Bronchial epithelial cell (primary cell): ENCODE measurements at regions not wholly inside any gene's neighbourhood (a gene's known extent, or its start where the extent isn't known, plus 50 kb on each side); places are given as distances from the start of the nearest gene placed in this dataset.

Experiments used
- DNase-seq: peaks from one replicate; pipeline ENCODE4 v3.0.0-alpha.2; 2010; ENCODE audit warnings: low read depth
- FAIRE-seq: peaks from 2 replicates; lab custom pipeline; 2011; peaks lifted over from hg19 to GRCh38; lab: Jason Lieb, UNC
- H3K27me3 ChIP-seq: 2 replicates; pipeline ENCODE4 v1.5.1; 2011; ENCODE audit warnings: low read length; ENCODE audit not compliant: control insufficient read depth, insufficient read depth
- H3K36me3 ChIP-seq: 2 replicates; pipeline ENCODE4 v1.5.1; 2011; ENCODE audit warnings: low read length; ENCODE audit not compliant: control insufficient read depth, insufficient read depth
- H3K4me3 ChIP-seq: 2 replicates; pipeline ENCODE4 v1.5.1; 2011; ENCODE audit warnings: mild to moderate bottlenecking, low read depth, low read length, control low read depth
- TF ChIP-seq, protein P1 (sequence below): IDR thresholded peaks from 2 replicates; pipeline ENCODE4 v1.5.1; 2011; ENCODE audit warnings: mild to moderate bottlenecking, moderate library complexity, low read length, control low read depth, inconsistent platforms; ENCODE audit not compliant: insufficient read depth, severe bottlenecking

DNA sequence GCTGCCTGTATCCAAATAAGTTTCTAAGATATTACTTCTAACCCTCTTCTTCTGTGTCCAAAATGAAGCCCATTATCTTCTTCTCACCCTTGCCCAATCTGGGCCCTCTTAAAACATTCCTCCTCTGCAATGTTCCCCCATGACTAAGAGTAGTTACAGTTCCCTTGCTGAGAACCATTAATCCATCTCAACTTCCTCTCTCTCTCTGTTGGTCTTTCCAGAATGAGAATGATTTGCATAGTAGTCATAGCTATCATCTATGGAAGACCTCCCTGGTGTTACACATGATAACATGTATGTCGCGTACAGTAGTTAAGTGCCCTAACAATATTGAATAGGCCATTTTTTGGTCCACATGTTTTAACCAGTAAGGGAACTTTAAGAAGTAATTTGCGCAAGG, 177.9 kb downstream of the ANXA2 start:
- Histone ChIP-seq H3K27me3 (peaks cover 3% of the 10 kb centered on the region), H3K36me3 (no peaks in the 10 kb centered on the region), H3K4me3 (no peak overlapping the region)
- FAIRE-seq: no peak
- DNase-seq: no peak
- TF ChIP-seq, protein P1, sequence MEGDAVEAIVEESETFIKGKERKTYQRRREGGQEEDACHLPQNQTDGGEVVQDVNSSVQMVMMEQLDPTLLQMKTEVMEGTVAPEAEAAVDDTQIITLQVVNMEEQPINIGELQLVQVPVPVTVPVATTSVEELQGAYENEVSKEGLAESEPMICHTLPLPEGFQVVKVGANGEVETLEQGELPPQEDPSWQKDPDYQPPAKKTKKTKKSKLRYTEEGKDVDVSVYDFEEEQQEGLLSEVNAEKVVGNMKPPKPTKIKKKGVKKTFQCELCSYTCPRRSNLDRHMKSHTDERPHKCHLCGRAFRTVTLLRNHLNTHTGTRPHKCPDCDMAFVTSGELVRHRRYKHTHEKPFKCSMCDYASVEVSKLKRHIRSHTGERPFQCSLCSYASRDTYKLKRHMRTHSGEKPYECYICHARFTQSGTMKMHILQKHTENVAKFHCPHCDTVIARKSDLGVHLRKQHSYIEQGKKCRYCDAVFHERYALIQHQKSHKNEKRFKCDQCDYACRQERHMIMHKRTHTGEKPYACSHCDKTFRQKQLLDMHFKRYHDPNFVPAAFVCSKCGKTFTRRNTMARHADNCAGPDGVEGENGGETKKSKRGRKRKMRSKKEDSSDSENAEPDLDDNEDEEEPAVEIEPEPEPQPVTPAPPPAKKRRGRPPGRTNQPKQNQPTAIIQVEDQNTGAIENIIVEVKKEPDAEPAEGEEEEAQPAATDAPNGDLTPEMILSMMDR: no peak

DNA sequence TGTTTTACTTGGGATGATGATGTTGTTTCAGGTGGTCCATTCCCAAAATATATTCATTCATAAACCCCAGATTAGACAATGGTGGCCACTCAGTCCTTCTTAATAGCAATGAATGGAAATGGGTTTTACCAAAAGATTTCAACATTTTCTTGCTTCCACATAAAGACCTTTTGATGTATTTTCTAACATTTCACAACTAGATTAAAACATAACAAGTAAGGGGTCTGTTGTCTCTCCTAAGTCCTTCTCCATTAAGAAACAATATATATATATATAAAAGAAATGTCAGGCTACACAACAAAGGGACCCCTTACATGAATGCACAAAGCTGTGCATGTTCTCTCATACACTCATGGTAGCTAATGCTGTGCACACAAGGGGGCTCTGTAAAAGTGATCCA, 176.4 kb downstream of the ANXA2 start:
- TF ChIP-seq, protein P1: no peak
- no peak for FAIRE-seq
- Histone ChIP-seq H3K27me3 (peaks cover 8% of the 10 kb centered on the region), H3K36me3 (no peaks in the 10 kb centered on the region), H3K4me3 (no peak overlapping the region)
- no peak for DNase-seq

DNA sequence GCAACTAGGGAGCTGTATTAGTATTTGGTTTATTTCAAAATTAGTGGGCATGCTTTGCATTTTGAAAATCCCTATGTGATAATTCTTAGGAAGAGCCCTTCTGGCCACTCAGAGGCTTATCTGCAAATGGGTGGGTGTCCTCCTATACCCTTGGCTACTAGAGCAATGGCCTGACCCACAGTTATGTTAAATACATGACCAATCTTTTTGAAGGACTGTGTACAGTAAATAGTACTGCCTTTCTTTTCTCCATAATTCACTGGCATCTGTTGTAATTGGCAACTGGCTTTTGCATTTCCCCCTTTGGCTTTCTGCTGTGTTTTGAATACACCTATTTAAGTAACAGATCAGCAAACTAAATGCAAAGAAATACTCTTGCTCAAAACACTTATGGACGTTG, 175.4 kb downstream of the ANXA2 start:
- DNase-seq: no peak
- FAIRE-seq: no peak
- TF ChIP-seq, protein P1: no peak
- peaks cover 10% of the 10 kb centered on the region for H3K27me3 ChIP-seq
- no peaks in the 10 kb centered on the region for H3K36me3 ChIP-seq
- H3K4me3 ChIP-seq: no peak overlapping the region

DNA sequence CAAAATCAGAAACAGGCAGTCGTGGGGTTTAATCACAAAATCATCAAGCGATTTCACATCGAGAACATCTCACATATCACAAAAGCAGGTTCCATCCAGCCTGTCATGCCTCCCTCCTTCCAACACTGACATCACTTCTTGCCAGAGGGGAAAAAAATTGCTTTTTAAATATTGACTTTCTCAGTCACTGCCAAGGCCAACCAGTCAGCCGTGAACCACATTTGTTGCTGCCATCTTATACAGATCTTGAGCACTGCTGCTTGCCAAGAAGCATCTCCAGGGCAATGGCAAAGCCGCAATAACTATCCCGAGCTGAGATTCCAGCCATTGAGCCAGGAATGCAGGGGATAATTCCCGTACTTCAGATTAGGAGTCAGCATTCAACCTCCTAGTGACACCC, 174.6 kb downstream of the ANXA2 start:
- H3K4me3 ChIP-seq: no peak overlapping the region
- H3K27me3 ChIP-seq: peaks cover 12% of the 10 kb centered on the region
- TF ChIP-seq, protein P1: no peak
- FAIRE-seq (peak; percentile 7), DNase-seq (peak; percentile 66)
- no peaks in the 10 kb centered on the region for H3K36me3 ChIP-seq

DNA sequence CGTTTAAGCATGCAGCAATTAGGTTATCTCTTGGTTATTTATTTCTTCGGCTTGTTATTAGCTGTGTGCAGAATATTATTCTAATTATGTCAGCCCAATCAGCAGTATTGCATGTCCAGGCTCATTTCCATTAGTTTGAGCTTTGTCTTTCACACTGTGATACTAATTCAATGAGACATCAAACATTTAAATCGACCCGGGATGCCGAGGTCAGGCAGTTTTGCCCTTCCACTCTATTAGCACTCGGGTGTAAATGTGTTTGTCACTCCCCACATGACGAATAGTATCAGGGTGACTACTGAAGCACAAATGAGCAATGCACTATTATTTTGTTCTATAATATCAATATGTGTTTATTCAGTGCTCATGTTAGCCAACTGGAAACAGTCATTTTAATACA, 170.9 kb downstream of the ANXA2 start:
- no peak for FAIRE-seq
- Histone ChIP-seq H3K36me3 (no peaks in the 10 kb centered on the region), H3K27me3 (peaks cover 17% of the 10 kb centered on the region), H3K4me3 (no peak overlapping the region)
- TF ChIP-seq, protein P1: no peak
- no peak for DNase-seq

DNA sequence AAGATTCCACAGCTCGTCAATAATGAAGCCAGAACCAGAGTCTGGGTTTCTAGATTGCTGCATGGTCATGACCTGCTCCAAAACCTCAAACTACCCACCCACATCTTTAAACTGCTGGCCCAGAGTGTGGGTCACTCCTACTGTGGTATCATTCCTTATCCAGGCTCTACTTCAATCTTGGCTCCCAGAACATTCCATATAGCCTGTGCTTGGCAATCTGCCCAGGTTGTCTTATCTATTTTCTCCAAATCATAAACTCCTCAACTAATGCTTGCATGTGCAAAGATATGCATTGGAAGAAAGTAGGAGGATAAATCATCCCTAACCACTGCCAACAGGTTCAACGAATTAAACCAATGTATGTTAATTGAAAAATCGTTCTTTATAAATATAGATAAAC, 169.7 kb downstream of the ANXA2 start:
- no peak overlapping the region for H3K4me3 ChIP-seq
- H3K27me3 ChIP-seq: peaks cover 17% of the 10 kb centered on the region
- FAIRE-seq: no peak
- no peak for DNase-seq
- no peaks in the 10 kb centered on the region for H3K36me3 ChIP-seq
- TF ChIP-seq, protein P1: no peak
